Retinal pigment epithelial cell (primary cell): ENCODE measurements at regions not wholly inside any gene's neighbourhood (a gene's known extent, or its start where the extent isn't known, plus 50 kb on each side); places are given as distances from the start of the nearest gene placed in this dataset.

ENCODE experiments used
- DNase-seq: peaks from one replicate; pipeline ENCODE4 v3.0.0-alpha.2; 2010; ENCODE audit warnings: low read depth
- H3K4me3 ChIP-seq: 2 replicates; pipeline ENCODE4 v1.5.1; 2011; ENCODE audit warnings: mild to moderate bottlenecking, low read length, control low read depth, moderate library complexity
- TF ChIP-seq, protein P1 (sequence below): conservative IDR thresholded peaks from 2 replicates; pipeline ENCODE4 v1.5.1; 2011; ENCODE audit warnings: low read depth, low read length, control low read depth, inconsistent platforms

DNA sequence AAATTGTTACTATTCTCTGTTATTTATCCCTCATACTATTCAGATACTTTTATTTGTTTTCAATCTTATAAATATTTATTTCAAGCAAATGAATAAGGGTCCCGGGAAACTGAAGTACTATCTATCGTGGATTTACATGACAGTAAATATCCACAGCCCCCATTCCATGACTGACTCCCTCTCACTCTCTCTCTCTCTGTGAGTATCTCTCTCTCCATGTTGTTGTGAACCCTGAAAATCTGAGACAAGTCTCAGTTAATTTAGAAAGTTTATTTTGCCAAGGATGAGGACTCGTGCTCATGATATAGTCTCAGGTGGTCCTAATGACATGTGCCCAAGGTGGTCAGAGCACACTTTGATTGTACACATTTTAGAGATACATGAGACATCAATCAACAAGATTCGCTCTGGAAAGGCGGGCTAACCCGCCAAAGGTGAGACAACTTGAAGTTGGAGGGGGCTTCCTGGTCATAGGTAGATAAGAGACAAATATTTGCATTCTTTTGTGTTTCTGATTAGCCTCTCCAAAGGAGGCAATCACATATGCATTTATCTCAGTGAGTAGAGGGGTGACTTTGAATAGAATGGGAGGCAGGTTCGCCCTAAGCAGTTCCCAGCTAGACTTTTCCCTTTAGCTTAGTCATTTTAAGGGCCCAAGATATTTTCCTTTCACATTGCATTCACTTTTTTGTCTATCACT, 986.4 kb downstream of the NLGN4X start:
- TF ChIP-seq, protein P1, sequence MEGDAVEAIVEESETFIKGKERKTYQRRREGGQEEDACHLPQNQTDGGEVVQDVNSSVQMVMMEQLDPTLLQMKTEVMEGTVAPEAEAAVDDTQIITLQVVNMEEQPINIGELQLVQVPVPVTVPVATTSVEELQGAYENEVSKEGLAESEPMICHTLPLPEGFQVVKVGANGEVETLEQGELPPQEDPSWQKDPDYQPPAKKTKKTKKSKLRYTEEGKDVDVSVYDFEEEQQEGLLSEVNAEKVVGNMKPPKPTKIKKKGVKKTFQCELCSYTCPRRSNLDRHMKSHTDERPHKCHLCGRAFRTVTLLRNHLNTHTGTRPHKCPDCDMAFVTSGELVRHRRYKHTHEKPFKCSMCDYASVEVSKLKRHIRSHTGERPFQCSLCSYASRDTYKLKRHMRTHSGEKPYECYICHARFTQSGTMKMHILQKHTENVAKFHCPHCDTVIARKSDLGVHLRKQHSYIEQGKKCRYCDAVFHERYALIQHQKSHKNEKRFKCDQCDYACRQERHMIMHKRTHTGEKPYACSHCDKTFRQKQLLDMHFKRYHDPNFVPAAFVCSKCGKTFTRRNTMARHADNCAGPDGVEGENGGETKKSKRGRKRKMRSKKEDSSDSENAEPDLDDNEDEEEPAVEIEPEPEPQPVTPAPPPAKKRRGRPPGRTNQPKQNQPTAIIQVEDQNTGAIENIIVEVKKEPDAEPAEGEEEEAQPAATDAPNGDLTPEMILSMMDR: no peak
- no peak overlapping the region for H3K4me3 ChIP-seq

DNA sequence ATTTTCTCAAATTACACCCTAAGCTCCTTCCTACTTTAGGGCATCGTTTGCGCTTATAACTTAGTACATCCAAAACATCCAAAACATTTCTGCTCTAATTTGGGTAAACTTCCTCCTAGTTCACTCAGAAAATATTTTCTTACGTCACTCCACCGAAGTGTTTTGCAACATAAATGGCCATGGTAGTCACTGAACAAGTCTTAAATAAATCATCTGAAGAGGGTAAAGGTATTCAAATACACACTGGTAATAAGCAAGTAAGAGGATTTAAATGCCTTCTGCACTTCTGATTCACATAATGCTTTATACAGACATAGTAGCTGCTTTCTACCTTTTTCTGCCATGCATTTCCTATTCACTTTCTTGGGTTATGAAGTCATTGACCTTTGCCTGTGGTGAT, 991.9 kb downstream of the NLGN4X start:
- DNase-seq: no peak
- TF ChIP-seq, protein P1: no peak
- no peak overlapping the region for H3K4me3 ChIP-seq

More for the DNA sequence above, 986.4 kb downstream of the NLGN4X start:
- DNase-seq: no peak

DNA sequence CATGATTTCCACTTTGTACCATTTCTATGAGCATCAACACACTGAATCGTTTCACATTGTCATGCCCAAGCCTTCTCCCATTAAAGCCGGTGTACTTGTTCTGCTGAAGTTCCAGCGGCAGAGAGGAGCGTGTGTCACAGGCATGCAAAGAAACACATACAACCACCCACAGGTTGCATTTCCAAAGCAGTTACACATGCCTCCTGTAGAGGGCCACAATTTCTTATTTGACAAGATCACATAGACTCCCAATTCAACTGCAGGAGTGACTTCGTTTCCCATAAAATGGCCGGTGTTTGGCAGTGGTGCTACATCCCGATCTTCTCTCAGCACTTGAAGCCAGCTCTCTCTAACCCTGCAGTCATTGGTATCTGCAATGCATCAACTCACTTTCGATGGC, 992.6 kb downstream of the NLGN4X start:
- no peak for DNase-seq
- H3K4me3 ChIP-seq: no peak overlapping the region
- TF ChIP-seq, protein P1: no peak

DNA sequence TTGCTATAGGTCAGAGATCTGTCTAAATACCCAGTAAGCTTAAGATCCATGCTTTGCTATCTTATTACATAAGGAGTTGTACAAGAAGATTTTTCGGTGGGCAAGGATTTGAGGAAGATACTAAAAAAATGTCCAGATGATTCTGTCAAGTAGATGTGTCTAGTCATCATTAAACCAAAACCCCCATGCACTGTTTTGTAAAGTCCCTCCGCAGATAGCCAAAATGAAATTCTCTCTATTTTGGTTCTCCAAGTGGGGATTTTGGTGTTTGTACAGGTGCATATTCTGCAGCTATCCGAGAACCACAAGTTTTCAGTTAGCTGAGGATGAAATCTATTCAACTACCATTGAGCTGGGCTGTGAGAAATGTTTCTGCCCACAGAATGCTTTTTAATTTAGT, 994.8 kb downstream of the NLGN4X start:
- no peak for DNase-seq
- TF ChIP-seq, protein P1: no peak
- no peak overlapping the region for H3K4me3 ChIP-seq

DNA sequence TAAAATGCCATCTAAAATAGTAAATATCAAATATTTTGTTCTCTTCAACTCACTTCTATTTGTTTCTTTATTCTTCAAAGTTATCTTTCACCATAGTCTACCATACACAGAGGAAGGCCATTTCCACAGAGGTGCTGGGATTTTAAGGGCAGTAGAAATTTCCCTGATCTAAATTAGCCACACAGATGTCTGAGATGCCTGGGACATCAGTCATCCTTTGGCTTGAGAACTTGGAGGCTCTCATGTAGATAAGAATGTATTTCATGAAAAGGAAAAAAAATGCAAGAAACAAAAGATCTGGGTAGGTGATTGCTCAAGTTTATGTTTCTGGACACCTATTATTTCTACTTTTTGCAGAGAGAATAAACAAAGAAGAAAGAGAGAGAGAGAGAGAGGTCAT, 1008.2 kb downstream of the NLGN4X start:
- DNase-seq: no peak
- no peak overlapping the region for H3K4me3 ChIP-seq
- TF ChIP-seq, protein P1: no peak

DNA sequence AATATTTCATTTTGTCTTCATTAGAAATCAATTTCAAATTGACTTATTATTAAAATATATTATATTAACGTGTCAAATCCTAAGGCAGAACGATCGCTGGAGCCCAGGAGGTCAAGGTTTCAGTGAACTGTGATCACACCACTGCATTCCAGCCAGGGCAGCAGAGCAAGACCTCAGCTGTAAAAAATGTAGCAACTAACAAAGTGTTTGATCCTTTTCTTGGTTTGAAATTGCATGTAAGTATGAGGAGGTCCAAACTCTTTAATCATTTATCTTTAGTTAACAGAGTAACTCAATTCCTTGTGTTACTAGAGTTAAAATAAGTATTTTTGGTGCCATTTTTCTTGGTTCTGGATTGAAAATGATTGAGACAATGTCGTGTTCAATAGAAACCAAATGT, 1033.9 kb downstream of the NLGN4X start:
- DNase-seq: no peak
- H3K4me3 ChIP-seq: no peak overlapping the region
- TF ChIP-seq, protein P1: no peak

DNA sequence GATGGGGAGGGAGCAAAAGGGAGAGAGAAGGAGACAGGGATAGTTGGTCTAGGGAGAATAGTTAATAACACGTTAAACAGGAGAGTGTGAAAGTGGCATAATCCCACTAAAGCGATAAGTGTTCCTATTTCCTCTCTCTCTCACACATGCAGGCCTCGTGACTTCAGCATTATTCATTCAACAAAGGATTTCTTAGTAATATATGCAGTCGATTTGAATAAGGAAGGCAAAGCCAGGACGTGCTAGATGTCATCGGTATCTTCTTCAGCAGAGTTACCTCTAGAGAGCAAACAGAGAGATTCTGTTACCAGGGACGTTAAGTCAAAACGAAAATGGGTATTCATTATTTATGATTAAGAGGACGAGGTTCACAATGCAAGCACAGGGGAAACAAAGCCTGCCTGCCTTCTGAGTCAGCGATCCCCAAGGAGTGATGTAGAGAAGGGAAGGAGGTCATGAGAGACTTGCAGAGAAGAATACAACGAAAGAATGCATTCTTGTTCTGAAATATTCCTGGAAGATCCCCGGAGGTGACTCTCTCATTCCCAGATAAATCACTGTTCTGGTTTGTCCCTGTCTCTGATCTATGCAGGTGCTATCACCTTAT, 1048.4 kb downstream of the NLGN4X start:
- TF ChIP-seq, protein P1: no peak
- DNase-seq: no peak
- no peak overlapping the region for H3K4me3 ChIP-seq
